Effector memory CD8-positive, alpha-beta T cell (primary cell): ENCODE measurements at regions not wholly inside any gene's neighbourhood (a gene's known extent, or its start where the extent isn't known, plus 50 kb on each side); places are given as distances from the start of the nearest gene placed in this dataset.

Source experiments
- ATAC-seq: fragments of 150-1000 bp; cut with Tn5 transposase; replicated peaks from 2 replicates; pipeline ENCODE4 v1.10.0; 2021; ENCODE audit warnings: mild to moderate bottlenecking, moderate library complexity
- DNase-seq, 3 experiments: peaks; one replicate each; pipeline ENCODE4 v3.0.0; 2021
- H3K27ac Mint-ChIP-seq, 2 donors: one replicate each; pipeline ENCODE4 v1.8.0; 2022; ENCODE audit warnings: mild to moderate bottlenecking in 2 of 2, mixed read lengths in 2 of 2, moderate library complexity in 2 of 2
- H3K27me3 Mint-ChIP-seq, 2 donors: one replicate each; pipeline ENCODE4 v1.8.0; 2022; ENCODE audit warnings: mixed read lengths in 2 of 2
- H3K36me3 Mint-ChIP-seq: one replicate; pipeline ENCODE4 v1.8.0; 2022; ENCODE audit warnings: mild to moderate bottlenecking, moderate library complexity, mixed read lengths; ENCODE audit not compliant: insufficient read depth
- H3K4me1 Mint-ChIP-seq, 2 donors: one replicate each; pipeline ENCODE4 v1.8.0; 2022; ENCODE audit warnings: low read depth in 2 of 2, mixed read lengths in 2 of 2
- H3K4me3 Mint-ChIP-seq, 2 donors: one replicate each; pipeline ENCODE4 v1.8.0; 2022; ENCODE audit warnings: mild to moderate bottlenecking in 2 of 2, mixed read lengths in 2 of 2, moderate library complexity in 2 of 2
- H3K9me3 Mint-ChIP-seq, 2 donors: one replicate each; pipeline ENCODE4 v1.8.0; 2022; ENCODE audit warnings: mixed read lengths in 2 of 2

DNA sequence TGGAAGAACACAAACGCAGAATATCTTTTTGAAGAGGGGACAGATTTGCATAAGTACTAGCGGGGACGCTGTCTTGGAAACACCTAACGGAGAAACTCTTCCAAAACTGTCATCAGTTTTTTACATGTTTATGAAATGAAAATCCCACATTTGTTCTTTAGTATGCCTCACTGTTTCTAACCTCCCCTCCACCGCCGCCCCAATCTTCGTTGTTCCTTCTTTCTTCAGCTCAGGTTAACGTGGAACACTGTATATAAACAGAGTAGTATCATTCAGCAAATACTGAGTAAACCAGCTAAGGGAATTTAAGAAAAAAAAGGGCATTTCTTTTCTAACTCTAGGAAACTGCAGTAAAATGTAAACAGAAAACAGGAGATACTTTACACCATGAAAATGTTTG, 2345.6 kb downstream of the PCDH7 start:
- Mint-ChIP-seq H3K27me3 (no peaks in the 10 kb centered on the region), H3K27ac (no peak overlapping the region), H3K4me3 (no peak overlapping the region), H3K36me3 (no peaks in the 10 kb centered on the region), H3K9me3 (peaks cover 0 to 2% of the 10 kb centered on the region in 2 donors), H3K4me1 (no peaks in the 10 kb centered on the region)
- DNase-seq (no peak), ATAC-seq (no peak)

DNA sequence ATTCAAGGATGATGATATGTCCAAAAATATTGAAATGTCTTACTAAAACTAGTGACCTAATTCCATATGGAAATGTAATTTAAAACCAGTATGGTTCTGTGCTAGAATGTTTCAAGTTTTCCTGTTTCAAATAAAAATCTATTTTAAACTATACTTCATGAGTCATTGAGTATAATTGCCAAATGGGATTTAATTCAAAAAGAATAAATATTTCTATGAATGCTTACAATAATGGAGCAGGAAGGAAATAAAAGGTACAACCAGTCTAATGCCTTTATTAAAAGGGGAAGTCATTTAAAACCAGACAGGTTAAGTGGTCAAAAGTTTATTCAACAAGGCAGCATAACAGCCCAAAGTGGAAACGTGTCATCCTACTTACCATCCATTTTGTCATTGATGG, 2347.1 kb downstream of the PCDH7 start:
- H3K27ac Mint-ChIP-seq: no peak overlapping the region
- no peaks in the 10 kb centered on the region for H3K36me3 Mint-ChIP-seq
- DNase-seq (no peak), ATAC-seq (no peak)
- no peak overlapping the region for H3K4me3 Mint-ChIP-seq
- H3K9me3 Mint-ChIP-seq: peaks cover 0 to 4% of the 10 kb centered on the region in 2 donors
- H3K4me1 Mint-ChIP-seq: no peaks in the 10 kb centered on the region
- no peaks in the 10 kb centered on the region for H3K27me3 Mint-ChIP-seq

DNA sequence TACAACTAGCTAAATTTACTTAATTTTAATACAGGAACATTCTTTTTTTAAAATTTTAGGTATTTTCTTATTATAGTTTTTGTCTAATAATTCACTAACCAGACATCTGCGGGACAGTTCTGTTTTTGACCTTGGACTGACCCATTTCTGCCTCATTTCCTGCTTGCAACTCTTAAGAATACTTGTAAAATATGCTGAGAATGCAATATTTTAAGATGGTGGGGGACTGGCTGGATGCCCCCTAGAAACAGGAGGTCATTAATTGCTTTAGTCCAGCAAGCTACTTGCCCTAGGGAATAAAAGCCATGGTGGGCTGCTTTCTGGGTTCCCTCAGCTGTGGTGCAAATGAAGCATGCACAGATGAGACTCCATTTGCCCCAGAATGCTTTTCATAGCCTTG, 2348.4 kb downstream of the PCDH7 start:
- DNase-seq (no peak), ATAC-seq (no peak)
- Mint-ChIP-seq H3K4me1 (no peaks in the 10 kb centered on the region), H3K27me3 (no peaks in the 10 kb centered on the region), H3K9me3 (peaks cover 0 to 4% of the 10 kb centered on the region in 2 donors), H3K27ac (no peak overlapping the region), H3K36me3 (no peaks in the 10 kb centered on the region), H3K4me3 (no peak overlapping the region)

DNA sequence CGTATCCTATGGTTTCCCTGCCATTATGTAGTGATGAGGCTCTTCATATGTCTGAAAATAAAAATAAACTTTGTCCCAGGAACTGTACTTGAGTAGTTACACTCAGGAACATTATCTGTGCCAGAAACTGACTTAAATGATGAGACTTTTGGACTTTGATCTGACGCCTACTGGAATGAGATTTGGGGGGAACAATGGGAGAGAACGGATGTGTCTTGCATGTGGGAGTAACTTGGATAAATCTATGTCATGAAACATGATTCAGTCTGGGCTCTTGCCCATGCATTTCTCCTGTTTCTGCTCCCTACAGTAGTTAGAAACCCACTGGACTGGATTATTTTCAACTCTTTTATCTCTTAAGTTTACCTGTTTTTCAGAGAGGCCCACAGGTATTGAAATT, 2351.4 kb downstream of the PCDH7 start:
- no peak overlapping the region for H3K27ac Mint-ChIP-seq
- DNase-seq: no peak
- H3K27me3 Mint-ChIP-seq: no peaks in the 10 kb centered on the region
- ATAC-seq: no peak
- no peaks in the 10 kb centered on the region for H3K4me1 Mint-ChIP-seq
- H3K4me3 Mint-ChIP-seq: no peak overlapping the region
- H3K36me3 Mint-ChIP-seq: no peaks in the 10 kb centered on the region
- H3K9me3 Mint-ChIP-seq: peaks cover 0 to 5% of the 10 kb centered on the region in 2 donors

DNA sequence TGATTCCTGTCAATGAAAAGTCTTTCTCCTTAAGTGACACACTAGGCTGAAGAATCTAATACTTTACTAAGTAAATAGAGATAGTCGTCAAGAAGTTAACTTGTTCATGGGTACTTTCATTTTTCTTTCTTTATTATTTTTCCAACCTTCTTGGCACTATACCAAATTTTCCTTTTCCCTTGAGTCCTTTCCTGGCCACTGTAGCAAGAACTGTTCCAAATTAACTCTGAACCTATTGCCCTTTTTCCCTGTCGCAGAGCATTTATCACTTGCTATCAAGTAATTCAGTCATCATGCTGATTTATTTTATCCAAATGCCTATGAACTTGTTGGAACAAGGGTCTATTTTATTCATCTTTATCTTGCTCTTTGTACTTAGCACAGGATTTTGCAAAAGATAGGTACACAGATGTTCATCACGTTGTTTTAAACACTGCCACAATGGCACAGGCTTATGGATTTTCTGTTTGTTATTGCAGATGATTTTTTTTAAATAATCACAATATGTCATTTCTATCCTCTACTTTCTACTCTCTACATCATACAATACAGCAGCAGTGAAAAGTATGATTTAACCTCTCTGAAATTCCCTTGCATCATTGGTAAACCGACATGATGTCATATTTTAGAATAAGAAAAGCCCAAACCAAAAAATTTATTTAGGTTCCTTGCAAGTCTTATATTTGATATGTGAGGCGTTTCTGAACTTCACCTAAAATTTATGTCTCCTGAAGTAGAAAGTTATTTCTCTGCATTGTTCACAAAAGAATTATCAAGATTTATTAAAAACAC, 2352.3 kb downstream of the PCDH7 start:
- no peak overlapping the region for H3K27ac Mint-ChIP-seq
- H3K4me1 Mint-ChIP-seq: no peaks in the 10 kb centered on the region
- DNase-seq (no peak), ATAC-seq (no peak)
- H3K4me3 Mint-ChIP-seq: no peak overlapping the region
- peaks cover 0 to 5% of the 10 kb centered on the region in 2 donors for H3K9me3 Mint-ChIP-seq
- no peaks in the 10 kb centered on the region for H3K27me3 Mint-ChIP-seq
- H3K36me3 Mint-ChIP-seq: no peaks in the 10 kb centered on the region

DNA sequence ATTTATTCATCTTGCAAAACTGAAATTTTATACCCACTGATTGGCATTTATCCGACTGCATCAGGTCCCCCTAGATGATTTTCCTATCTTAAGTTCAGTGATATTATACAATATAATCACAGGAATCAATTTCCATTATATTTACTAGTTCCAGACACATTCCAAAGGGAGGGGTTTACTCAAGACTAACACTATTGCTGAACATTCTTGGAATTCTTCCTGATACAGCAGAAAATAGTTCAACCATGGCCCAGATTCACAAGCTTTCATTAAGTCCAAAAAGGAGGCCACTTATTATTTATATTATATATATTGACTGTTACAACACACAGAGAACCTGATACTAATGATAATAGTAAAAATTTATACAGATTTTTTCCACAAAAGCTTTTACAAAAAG, 2353.6 kb downstream of the PCDH7 start:
- DNase-seq (no peak), ATAC-seq (no peak)
- no peaks in the 10 kb centered on the region for H3K36me3 Mint-ChIP-seq
- H3K4me3 Mint-ChIP-seq: no peak overlapping the region
- H3K4me1 Mint-ChIP-seq: no peaks in the 10 kb centered on the region
- H3K27ac Mint-ChIP-seq: no peak overlapping the region
- peaks cover 5 to 9% of the 10 kb centered on the region in 2 donors for H3K9me3 Mint-ChIP-seq
- H3K27me3 Mint-ChIP-seq: no peaks in the 10 kb centered on the region

DNA sequence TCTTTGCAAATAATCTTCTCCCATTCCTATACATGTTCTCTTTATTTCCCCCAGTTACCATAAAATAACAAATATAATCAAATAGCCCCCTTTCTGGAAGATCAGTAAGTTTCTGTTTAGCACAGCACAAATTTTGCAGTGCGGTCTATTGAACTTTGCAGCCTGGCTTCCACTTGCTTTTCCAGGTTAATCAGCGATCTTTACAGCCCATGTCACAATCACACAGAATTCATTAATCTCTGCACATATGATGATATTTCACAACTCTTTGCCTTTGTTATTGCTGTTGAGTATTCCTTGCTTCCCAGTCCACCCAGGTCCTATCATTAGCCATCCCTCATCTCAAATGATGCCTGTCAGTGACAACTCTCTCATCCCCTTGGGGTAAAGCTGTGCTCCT, 2358.0 kb downstream of the PCDH7 start:
- no peak overlapping the region for H3K27ac Mint-ChIP-seq
- no peaks in the 10 kb centered on the region for H3K36me3 Mint-ChIP-seq
- no peaks in the 10 kb centered on the region for H3K4me1 Mint-ChIP-seq
- no peaks in the 10 kb centered on the region for H3K27me3 Mint-ChIP-seq
- ATAC-seq: no peak
- no peak overlapping the region for H3K4me3 Mint-ChIP-seq
- DNase-seq: no peak
- peaks cover 8 to 22% of the 10 kb centered on the region in 2 donors for H3K9me3 Mint-ChIP-seq

DNA sequence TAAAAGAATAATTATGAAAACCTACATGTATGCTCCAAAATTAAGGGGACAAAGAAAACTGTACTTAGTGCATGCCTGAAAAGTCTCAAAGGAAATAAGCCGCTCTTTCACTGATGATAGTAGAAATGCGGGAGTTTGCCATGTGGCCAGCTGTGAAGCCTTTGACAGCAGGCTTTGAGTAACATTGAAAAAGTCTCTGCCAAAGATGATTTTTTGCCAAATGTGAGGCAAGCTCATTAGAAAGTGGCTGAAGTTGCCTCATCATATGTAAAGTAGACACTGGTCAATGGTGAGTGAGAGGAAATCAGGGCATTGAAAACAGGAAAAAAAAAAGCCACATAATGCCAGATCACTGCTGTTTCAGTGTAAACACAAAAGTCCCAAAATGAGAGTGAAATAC, 2360.1 kb downstream of the PCDH7 start:
- Mint-ChIP-seq H3K27me3 (no peaks in the 10 kb centered on the region), H3K36me3 (no peaks in the 10 kb centered on the region), H3K9me3 (peaks cover 8 to 22% of the 10 kb centered on the region in 2 donors), H3K27ac (no peak overlapping the region), H3K4me3 (no peak overlapping the region), H3K4me1 (no peaks in the 10 kb centered on the region)
- DNase-seq (no peak), ATAC-seq (no peak)

DNA sequence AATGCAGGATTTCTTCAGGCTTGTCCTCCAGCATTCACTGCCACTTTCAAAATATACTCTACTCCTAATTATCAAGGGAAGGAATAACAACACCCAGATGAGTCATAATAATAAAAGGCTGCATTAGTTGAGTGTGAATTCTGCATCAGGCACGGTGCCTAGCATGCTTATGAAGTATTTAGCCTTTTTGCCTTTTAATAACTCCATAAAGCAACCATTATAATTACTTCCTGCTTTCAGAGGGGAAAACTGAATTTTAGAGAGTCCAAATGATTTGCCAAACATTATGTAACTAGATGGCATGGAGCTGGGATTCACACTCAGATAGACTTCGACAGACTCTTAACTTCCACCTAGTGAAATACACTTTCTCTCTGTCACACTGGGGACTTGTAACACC, 2365.5 kb downstream of the PCDH7 start:
- no peaks in the 10 kb centered on the region for H3K4me1 Mint-ChIP-seq
- no peaks in the 10 kb centered on the region for H3K36me3 Mint-ChIP-seq
- no peaks in the 10 kb centered on the region for H3K27me3 Mint-ChIP-seq
- no peak for ATAC-seq
- H3K27ac Mint-ChIP-seq: no peak overlapping the region
- no peak overlapping the region for H3K4me3 Mint-ChIP-seq
- DNase-seq: no peak
- H3K9me3 Mint-ChIP-seq: peaks cover 9 to 20% of the 10 kb centered on the region in 2 donors

DNA sequence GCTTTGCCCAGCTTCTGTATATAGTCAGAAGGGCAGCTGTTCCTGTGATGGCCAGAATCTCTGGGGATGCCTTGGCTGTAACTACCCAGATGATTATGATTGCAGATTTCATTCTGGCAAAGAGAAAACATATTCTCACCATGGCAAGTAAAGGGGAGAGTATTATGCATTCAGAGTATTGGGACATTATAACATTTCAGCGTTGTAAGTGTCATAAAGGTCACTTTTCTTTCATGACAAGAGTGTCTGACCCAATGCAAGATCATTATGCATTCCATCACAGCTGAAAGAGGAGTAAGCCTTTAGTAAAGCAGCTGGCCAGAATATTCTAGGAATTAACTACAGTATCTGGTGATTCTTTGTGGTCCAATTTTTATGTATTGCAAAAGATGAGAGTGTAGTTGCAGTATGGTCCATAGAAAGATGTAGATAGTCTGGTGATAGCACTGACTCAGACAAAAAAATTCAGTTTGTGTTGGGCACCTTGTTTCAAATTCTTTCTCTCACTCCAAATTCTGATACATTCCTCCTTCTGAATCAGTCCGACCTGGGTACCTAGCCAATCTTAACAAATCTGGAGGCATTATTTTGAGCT, 2366.3 kb downstream of the PCDH7 start:
- Mint-ChIP-seq H3K4me1 (no peaks in the 10 kb centered on the region), H3K36me3 (no peaks in the 10 kb centered on the region), H3K4me3 (no peak overlapping the region), H3K27me3 (no peaks in the 10 kb centered on the region), H3K9me3 (peaks cover 8 to 19% of the 10 kb centered on the region in 2 donors), H3K27ac (no peak overlapping the region)
- ATAC-seq: no peak
- no peak for DNase-seq

DNA sequence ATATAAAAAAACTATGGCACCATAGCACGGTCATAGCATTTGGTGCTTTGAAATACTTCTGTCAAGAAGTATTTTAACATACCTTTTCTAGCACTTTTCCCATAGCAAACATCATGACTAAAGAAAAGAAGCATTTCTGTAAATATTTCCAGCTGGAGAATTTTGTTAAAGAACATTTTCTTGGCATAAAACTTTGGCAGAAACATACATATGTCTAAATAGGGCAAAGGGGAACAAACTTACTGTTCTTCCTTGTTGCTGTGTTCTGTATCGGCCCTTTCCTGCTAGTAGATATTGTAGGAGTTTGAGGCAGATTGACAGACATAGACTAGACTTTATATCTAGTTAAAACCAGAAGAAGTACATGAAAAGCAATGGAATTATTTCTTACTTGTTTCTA, 2368.5 kb downstream of the PCDH7 start:
- no peak for ATAC-seq
- H3K9me3 Mint-ChIP-seq: peaks cover 4 to 8% of the 10 kb centered on the region in 2 donors
- no peaks in the 10 kb centered on the region for H3K4me1 Mint-ChIP-seq
- no peaks in the 10 kb centered on the region for H3K27me3 Mint-ChIP-seq
- no peak overlapping the region for H3K27ac Mint-ChIP-seq
- no peak overlapping the region for H3K4me3 Mint-ChIP-seq
- DNase-seq: no peak
- H3K36me3 Mint-ChIP-seq: no peaks in the 10 kb centered on the region

DNA sequence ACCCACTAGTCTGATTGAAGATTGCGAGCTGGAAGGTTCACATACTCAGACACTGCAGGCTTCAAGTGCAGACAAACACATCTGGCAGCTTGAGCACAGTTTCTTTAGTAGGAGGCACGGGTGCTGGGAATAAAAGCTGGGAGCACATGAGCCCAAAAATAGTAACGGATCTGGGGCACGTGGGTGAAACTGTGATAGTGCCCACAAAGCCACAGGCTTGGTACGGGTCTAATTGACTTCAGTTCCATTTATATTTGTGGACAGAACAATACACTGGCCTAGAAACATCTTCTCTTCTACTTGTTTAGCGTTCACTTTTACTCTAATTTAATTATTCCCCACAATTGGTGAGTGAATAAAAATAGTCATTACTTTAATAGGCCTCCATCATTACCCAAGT, 2370.7 kb downstream of the PCDH7 start:
- DNase-seq (no peak), ATAC-seq (no peak)
- no peak overlapping the region for H3K4me3 Mint-ChIP-seq
- no peaks in the 10 kb centered on the region for H3K36me3 Mint-ChIP-seq
- no peaks in the 10 kb centered on the region for H3K27me3 Mint-ChIP-seq
- H3K9me3 Mint-ChIP-seq: peaks cover 4 to 8% of the 10 kb centered on the region in 2 donors
- H3K27ac Mint-ChIP-seq: no peak overlapping the region
- no peaks in the 10 kb centered on the region for H3K4me1 Mint-ChIP-seq

DNA sequence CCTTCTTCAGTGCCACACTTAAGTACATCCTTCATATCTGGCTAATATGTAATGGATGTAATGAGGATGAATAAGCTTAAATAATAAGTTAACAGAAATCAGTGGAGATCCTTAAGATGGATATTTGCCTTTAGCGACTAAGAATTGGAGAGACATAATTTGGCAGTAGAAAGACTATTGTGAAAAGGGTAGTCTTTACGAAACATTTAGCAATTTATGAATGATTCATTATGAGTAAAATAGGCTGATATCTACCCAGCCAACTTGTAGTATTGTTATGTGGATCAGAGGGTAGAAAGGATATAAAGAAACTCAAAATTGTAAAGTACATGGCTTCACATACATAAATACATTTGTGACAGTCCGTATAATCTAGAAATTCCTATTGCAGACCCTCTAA, 2371.8 kb downstream of the PCDH7 start:
- Mint-ChIP-seq H3K9me3 (peaks cover 4 to 14% of the 10 kb centered on the region in 2 donors), H3K4me3 (no peak overlapping the region), H3K27ac (no peak overlapping the region), H3K27me3 (no peaks in the 10 kb centered on the region), H3K36me3 (no peaks in the 10 kb centered on the region), H3K4me1 (no peaks in the 10 kb centered on the region)
- no peak for ATAC-seq
- no peak for DNase-seq

DNA sequence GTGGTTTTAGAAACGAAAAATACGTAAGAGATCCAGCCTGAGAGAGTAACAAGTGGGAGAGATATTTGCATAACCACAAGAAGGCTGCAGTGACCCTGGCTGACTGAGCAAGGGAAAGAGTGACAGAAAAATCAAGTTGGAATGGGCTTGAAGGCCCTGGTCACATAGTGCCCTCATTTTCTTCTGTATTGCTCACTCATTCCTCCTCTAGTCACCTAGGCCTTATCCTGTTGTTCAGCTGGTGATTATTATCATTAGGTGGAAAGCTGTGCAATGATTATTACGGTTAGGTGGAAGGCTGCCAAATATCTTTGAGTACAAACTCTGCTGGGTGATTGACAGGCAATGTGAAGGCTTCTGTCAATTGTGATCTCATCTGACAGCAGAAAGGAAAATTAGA, 2384.1 kb downstream of the PCDH7 start:
- no peaks in the 10 kb centered on the region for H3K27me3 Mint-ChIP-seq
- H3K36me3 Mint-ChIP-seq: no peaks in the 10 kb centered on the region
- H3K9me3 Mint-ChIP-seq: peaks cover 8 to 40% of the 10 kb centered on the region in 2 donors
- DNase-seq: no peak
- no peaks in the 10 kb centered on the region for H3K4me1 Mint-ChIP-seq
- no peak overlapping the region for H3K4me3 Mint-ChIP-seq
- no peak for ATAC-seq
- H3K27ac Mint-ChIP-seq: no peak overlapping the region
